Activated naive CD4-positive, alpha-beta T cell treated with anti-CD3 and anti-CD28 coated beads, Interleukin-2, amount 50 U/mL, for 24 hours (primary cell): ENCODE measurements at regions not wholly inside any gene's neighbourhood (a gene's known extent, or its start where the extent isn't known, plus 50 kb on each side); places are given as distances from the start of the nearest gene placed in this dataset.

ENCODE experiments used
- H3K27ac Mint-ChIP-seq: one replicate; pipeline ENCODE4 v1.8.0; 2021; ENCODE audit warnings: mild to moderate bottlenecking, mixed read lengths
- H3K27me3 Mint-ChIP-seq: one replicate; pipeline ENCODE4 v1.8.0; 2021; ENCODE audit warnings: mixed read lengths
- H3K36me3 Mint-ChIP-seq: one replicate; pipeline ENCODE4 v1.8.0; 2021; ENCODE audit warnings: mixed read lengths
- H3K4me1 Mint-ChIP-seq: one replicate; pipeline ENCODE4 v1.8.0; 2021; ENCODE audit warnings: mixed read lengths
- H3K4me3 Mint-ChIP-seq: one replicate; pipeline ENCODE4 v1.8.0; 2021; ENCODE audit warnings: mild to moderate bottlenecking, mixed read lengths
- H3K9me3 Mint-ChIP-seq: one replicate; pipeline ENCODE4 v1.8.0; 2021; ENCODE audit warnings: mixed read lengths

DNA sequence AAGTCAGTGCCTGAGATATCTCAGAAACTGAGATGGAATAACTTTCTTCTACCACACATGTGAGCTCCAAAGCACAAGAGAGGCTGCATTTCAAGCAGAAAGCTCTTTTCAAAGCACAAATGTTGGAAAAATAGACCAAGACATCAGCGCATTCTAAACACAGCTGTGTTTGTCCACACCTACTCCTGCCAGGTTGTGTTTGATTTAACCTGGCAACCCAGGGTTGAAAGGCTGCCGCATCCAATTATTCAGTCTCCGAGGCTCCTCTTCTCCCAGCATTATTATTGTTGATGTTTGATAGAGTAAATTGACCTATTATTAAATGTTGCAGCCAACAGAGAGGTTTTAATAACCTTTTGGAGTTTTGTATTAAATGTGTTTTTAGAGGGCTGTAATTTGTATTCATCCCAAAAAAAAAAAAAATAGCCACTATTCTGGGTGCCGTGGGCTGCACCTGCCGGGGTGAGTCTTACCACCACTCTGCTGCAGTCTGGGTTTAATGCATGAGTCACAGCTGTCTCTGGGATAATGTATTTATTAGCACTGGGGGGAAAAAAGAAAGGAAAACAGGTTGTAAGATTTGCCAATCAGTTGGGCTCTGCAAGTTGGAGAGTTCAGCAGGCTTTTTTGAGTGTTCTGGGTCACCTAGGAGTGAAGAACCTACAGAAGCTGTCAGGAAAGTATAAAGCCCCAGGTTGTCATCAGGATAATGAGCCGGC, 105.2 kb upstream of the NOCT start:
- H3K36me3 Mint-ChIP-seq: no peaks in the 10 kb centered on the region
- H3K9me3 Mint-ChIP-seq: no peaks in the 10 kb centered on the region
- no peak overlapping the region for H3K27ac Mint-ChIP-seq
- H3K4me1 Mint-ChIP-seq: no peaks in the 10 kb centered on the region
- H3K27me3 Mint-ChIP-seq: peaks cover 1% of the 10 kb centered on the region
- no peak overlapping the region for H3K4me3 Mint-ChIP-seq

DNA sequence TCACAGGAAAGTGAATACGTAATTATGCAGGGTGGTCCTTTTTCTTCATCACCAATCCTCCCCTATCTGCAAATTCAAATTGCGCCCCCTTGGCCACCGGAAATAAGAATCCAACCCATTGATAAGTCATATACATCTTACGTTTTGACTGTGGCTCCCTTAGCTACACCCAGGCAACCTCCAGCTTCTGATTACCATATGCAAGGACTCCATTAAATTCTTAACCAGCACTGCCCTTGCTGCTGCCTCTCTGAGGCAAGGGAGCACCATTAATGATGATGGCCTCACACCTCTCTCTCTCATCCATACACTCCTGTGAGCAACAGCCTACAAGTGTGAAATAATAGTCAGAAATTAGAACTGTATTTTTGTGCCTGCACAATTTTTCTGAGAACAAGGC, 106.0 kb upstream of the NOCT start:
- no peak overlapping the region for H3K4me3 Mint-ChIP-seq
- no peaks in the 10 kb centered on the region for H3K4me1 Mint-ChIP-seq
- H3K36me3 Mint-ChIP-seq: no peaks in the 10 kb centered on the region
- no peaks in the 10 kb centered on the region for H3K9me3 Mint-ChIP-seq
- no peak overlapping the region for H3K27ac Mint-ChIP-seq
- H3K27me3 Mint-ChIP-seq: peaks cover 1% of the 10 kb centered on the region

GRCh38 chr4:138908134-138908533, 107.4 kb upstream of the NOCT start:
- Mint-ChIP-seq H3K9me3 (no peaks in the 10 kb centered on the region), H3K4me1 (no peaks in the 10 kb centered on the region), H3K27ac (no peak overlapping the region), H3K4me3 (no peak overlapping the region), H3K36me3 (no peaks in the 10 kb centered on the region), H3K27me3 (peaks cover 1% of the 10 kb centered on the region)

- Mint-ChIP-seq H3K27ac (no peak overlapping the region), H3K27me3 (peaks cover 1% of the 10 kb centered on the region), H3K4me1 (no peaks in the 10 kb centered on the region), H3K4me3 (no peak overlapping the region), H3K36me3 (no peaks in the 10 kb centered on the region), H3K9me3 (no peaks in the 10 kb centered on the region)
These were observed 108.4 kb upstream of the NOCT start for GRCh38 chr4:138907174-138907573.

- Mint-ChIP-seq H3K36me3 (no peaks in the 10 kb centered on the region), H3K4me3 (no peak overlapping the region), H3K4me1 (no peaks in the 10 kb centered on the region), H3K27me3 (no peaks in the 10 kb centered on the region), H3K9me3 (no peaks in the 10 kb centered on the region), H3K27ac (no peak overlapping the region)
These were observed 110.8 kb upstream of the NOCT start for GRCh38 chr4:138904793-138905192.

DNA sequence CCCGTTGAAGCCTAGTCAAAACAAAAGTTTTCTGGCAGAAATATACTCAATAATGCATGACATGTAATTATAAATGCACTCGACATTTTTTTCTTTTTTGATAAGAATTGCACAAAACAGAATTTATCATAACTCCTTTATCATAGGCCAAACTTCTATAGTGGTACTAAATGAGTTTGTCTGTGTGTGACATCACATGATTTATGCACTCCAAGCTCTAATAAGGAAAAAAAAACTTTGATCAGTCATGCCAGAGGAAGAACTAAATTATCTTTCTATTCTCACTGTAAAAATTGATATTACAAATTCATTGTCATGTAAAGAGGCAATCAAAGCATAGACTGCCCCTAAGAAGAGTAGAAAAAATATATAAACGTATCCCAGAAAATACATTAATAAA, 112.4 kb upstream of the NOCT start:
- H3K27ac Mint-ChIP-seq: no peak overlapping the region
- no peaks in the 10 kb centered on the region for H3K4me1 Mint-ChIP-seq
- no peak overlapping the region for H3K4me3 Mint-ChIP-seq
- H3K27me3 Mint-ChIP-seq: no peaks in the 10 kb centered on the region
- no peaks in the 10 kb centered on the region for H3K36me3 Mint-ChIP-seq
- H3K9me3 Mint-ChIP-seq: no peaks in the 10 kb centered on the region

GRCh38 chr4:138902705-138903104, 112.9 kb upstream of the NOCT start:
- H3K27me3 Mint-ChIP-seq: no peaks in the 10 kb centered on the region
- H3K4me1 Mint-ChIP-seq: no peaks in the 10 kb centered on the region
- no peak overlapping the region for H3K4me3 Mint-ChIP-seq
- no peaks in the 10 kb centered on the region for H3K36me3 Mint-ChIP-seq
- no peak overlapping the region for H3K27ac Mint-ChIP-seq
- no peaks in the 10 kb centered on the region for H3K9me3 Mint-ChIP-seq

- no peaks in the 10 kb centered on the region for H3K9me3 Mint-ChIP-seq
- H3K4me1 Mint-ChIP-seq: no peaks in the 10 kb centered on the region
- no peaks in the 10 kb centered on the region for H3K27me3 Mint-ChIP-seq
- no peaks in the 10 kb centered on the region for H3K36me3 Mint-ChIP-seq
- no peak overlapping the region for H3K4me3 Mint-ChIP-seq
- no peak overlapping the region for H3K27ac Mint-ChIP-seq
These were observed 114.4 kb upstream of the NOCT start for GRCh38 chr4:138901177-138901576.

DNA sequence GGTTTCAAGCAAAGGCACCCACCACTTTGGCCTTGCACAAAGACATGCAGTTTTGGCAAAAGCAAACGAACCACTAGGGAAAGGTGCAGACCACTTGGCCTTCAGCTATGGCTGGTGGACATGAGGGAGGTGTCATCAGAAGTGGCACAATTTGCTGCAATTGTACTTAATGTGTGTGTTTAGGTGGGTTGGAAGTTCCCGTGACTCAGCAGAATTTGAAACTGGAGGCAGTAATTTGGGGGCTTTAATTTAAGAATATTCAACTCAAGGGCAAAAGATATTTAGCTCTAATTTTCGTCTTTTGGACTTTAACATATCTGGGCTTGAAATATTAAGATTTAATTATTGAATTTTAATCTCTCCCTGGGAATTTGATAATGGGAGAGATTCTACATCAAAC, 115.6 kb upstream of the NOCT start:
- Mint-ChIP-seq H3K9me3 (no peaks in the 10 kb centered on the region), H3K27ac (no peak overlapping the region), H3K36me3 (no peaks in the 10 kb centered on the region), H3K4me3 (no peak overlapping the region), H3K4me1 (no peaks in the 10 kb centered on the region), H3K27me3 (no peaks in the 10 kb centered on the region)

DNA sequence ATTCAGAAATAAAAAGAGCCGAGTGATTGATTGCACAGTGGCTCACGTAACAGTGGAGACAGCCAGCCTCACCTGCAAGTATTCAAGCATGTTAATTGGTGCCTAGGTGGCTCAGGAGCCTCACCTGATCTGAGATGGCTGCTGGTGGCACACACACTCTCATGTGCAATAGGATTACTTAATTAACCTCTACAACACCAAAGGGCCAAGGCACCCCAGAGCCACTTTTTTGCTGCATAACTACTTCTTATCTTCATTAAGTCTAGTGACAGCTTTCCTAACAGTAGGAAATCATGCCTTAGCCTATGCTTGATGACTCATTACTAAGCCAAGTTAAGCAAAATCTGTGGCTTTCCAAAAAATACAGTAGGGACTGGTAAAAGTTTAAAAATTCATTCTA, 117.3 kb upstream of the NOCT start:
- Mint-ChIP-seq H3K27ac (no peak overlapping the region), H3K9me3 (no peaks in the 10 kb centered on the region), H3K4me3 (no peak overlapping the region), H3K4me1 (no peaks in the 10 kb centered on the region), H3K27me3 (no peaks in the 10 kb centered on the region), H3K36me3 (no peaks in the 10 kb centered on the region)

DNA sequence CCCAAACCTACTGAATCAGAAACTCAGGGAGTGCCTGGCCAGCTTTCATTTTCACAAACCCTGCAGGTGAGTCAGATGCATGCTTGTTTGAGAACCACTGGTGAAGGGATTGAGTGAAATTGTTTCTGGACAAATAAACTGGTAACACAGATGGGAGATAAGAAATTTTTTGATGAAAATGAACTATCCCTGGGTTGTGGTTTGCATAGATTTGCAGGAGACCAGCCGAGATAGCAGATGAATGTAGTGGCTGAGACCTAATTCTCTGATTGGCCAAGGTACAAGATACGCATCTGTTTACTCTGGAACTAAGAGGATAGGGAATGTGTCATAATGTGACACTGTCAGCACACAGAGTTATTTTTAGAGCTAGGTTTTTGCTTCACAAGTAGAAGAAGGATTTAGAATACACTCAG, 117.8 kb upstream of the NOCT start:
- Mint-ChIP-seq H3K4me1 (no peaks in the 10 kb centered on the region), H3K27me3 (no peaks in the 10 kb centered on the region), H3K36me3 (no peaks in the 10 kb centered on the region), H3K27ac (no peak overlapping the region), H3K4me3 (no peak overlapping the region), H3K9me3 (no peaks in the 10 kb centered on the region)

DNA sequence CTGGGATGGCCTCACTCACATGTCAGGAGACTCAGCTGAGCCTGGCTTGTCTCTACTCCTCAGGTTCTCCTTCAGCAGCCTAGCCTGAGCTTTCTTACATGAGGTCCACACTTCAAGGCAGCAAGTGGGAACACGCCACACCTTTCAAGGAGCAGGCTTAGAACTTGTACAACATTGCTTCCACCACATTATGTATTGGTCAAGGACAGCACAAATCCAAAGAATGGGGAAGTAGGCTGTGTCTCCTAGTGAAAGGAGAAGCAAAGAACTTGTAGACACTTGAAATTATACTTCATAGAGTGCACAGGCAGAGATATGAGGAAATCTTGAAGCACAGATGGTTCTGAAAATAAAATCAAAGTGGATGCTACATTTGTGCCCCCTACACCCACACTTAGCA, 120.9 kb upstream of the NOCT start:
- Mint-ChIP-seq H3K36me3 (no peaks in the 10 kb centered on the region), H3K4me3 (no peak overlapping the region), H3K27ac (no peak overlapping the region), H3K27me3 (no peaks in the 10 kb centered on the region), H3K9me3 (no peaks in the 10 kb centered on the region), H3K4me1 (no peaks in the 10 kb centered on the region)

- no peaks in the 10 kb centered on the region for H3K9me3 Mint-ChIP-seq
- no peaks in the 10 kb centered on the region for H3K36me3 Mint-ChIP-seq
- H3K27ac Mint-ChIP-seq: no peak overlapping the region
- H3K4me3 Mint-ChIP-seq: no peak overlapping the region
- H3K27me3 Mint-ChIP-seq: peaks cover 4% of the 10 kb centered on the region
- no peaks in the 10 kb centered on the region for H3K4me1 Mint-ChIP-seq
These were observed 121.6 kb upstream of the NOCT start for GRCh38 chr4:138894011-138894410.

DNA sequence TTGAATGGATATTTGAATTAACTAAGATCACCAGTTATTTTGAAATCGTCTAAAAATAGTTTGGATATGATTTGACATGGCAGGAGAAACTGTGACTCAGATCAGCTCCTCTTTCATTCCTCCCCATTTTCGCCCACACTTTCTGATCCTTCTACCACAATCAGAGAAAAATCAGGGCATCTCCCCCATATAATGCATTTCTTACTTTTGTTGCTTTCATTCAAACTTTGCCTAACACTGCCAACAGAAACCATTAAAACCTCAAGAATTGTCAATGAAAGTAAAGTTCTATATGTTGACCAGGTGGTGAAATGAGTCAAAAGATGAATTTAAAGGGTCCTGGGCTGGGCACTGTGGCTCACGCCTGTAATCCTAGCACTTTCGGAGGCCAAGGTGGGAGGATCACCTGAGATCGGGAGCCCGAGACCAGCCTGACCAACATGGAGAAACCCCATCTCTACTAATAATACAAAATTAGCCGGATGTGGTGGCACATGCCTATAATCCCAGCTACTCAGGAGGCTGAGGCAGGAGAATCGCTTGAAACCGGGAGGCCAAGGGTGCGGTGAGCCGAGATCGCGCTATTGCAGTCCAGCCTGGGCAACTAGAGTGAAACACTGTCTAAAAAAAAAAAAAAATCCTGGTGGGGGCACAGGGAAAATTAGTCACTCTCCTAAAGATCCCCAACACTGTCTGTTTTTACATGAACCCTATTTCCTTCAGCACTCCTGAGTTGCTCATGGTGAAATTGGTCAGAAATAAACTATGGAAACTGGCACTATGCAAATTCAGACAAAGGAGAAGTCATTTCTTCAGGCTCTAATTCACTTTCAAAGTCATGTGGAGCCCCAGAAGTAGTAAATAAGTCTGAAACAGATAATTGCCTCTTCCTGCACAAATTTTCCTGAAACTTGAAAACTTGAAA, 122.8 kb upstream of the NOCT start:
- no peak overlapping the region for H3K27ac Mint-ChIP-seq
- H3K9me3 Mint-ChIP-seq: no peaks in the 10 kb centered on the region
- H3K36me3 Mint-ChIP-seq: no peaks in the 10 kb centered on the region
- H3K27me3 Mint-ChIP-seq: peaks cover 4% of the 10 kb centered on the region
- no peaks in the 10 kb centered on the region for H3K4me1 Mint-ChIP-seq
- no peak overlapping the region for H3K4me3 Mint-ChIP-seq

- Mint-ChIP-seq H3K27ac (no peak overlapping the region), H3K4me1 (no peaks in the 10 kb centered on the region), H3K27me3 (peaks cover 4% of the 10 kb centered on the region), H3K4me3 (no peak overlapping the region), H3K36me3 (no peaks in the 10 kb centered on the region), H3K9me3 (no peaks in the 10 kb centered on the region)
These were observed 124.0 kb upstream of the NOCT start for GRCh38 chr4:138891631-138892031.

- no peaks in the 10 kb centered on the region for H3K9me3 Mint-ChIP-seq
- no peaks in the 10 kb centered on the region for H3K4me1 Mint-ChIP-seq
- H3K4me3 Mint-ChIP-seq: no peak overlapping the region
- H3K36me3 Mint-ChIP-seq: no peaks in the 10 kb centered on the region
- H3K27ac Mint-ChIP-seq: no peak overlapping the region
- H3K27me3 Mint-ChIP-seq: peaks cover 4% of the 10 kb centered on the region
These were observed 124.5 kb upstream of the NOCT start for GRCh38 chr4:138890891-138891570.
